OCI-LY1 (cell line): ENCODE measurements at regions not wholly inside any gene's neighbourhood (a gene's known extent, or its start where the extent isn't known, plus 50 kb on each side); places are given as distances from the start of the nearest gene placed in this dataset.

Experiments used
- H2AFZ ChIP-seq: fragments of 200-600 bp; sonication (generic), shearing (Covaris generic); 2 replicates; pipeline ENCODE4 v1.6.0; 2014; ENCODE audit warnings: antibody characterized with exemption, mild to moderate bottlenecking, low read length
- H3F3A ChIP-seq: fragments of 200-600 bp; sonication (generic), shearing (Covaris generic); 2 replicates; pipeline ENCODE4 v1.6.0; 2014; ENCODE audit warnings: mild to moderate bottlenecking, antibody characterized with exemption, low read length, moderate library complexity; ENCODE audit not compliant: insufficient read depth
- H3K27ac ChIP-seq: fragments of 200-600 bp; sonication (generic); 2 replicates; pipeline ENCODE4 v1.5.1; 2014; ENCODE audit warnings: low read length, mixed run types, mild to moderate bottlenecking, low read depth; ENCODE audit not compliant: poor library complexity, severe bottlenecking
- H3K27me3 ChIP-seq: fragments of 200-600 bp; sonication (generic); 2 replicates; pipeline ENCODE4 v1.6.0; 2014; ENCODE audit warnings: antibody characterized with exemption, mild to moderate bottlenecking, low read length, moderate library complexity; ENCODE audit not compliant: insufficient read depth
- H3K36me3 ChIP-seq: fragments of 200-600 bp; sonication (generic); 2 replicates; pipeline ENCODE4 v1.6.1; 2014; ENCODE audit warnings: mild to moderate bottlenecking, antibody characterized with exemption, low read length, moderate library complexity, mixed read lengths; ENCODE audit not compliant: insufficient read depth
- H3K4me1 ChIP-seq: fragments of 200-600 bp; sonication (generic); 2 replicates; pipeline ENCODE4 v1.5.1; 2014; ENCODE audit warnings: mild to moderate bottlenecking, low read length, moderate library complexity; ENCODE audit not compliant: insufficient read depth, severe bottlenecking
- H3K4me2 ChIP-seq: fragments of 200-600 bp; sonication (generic), shearing (Covaris generic); 2 replicates; pipeline ENCODE4 v1.6.1; 2014; ENCODE audit warnings: low read length
- H3K4me3 ChIP-seq: fragments of 200-600 bp; sonication (generic); 2 replicates; pipeline ENCODE4 v1.5.1; 2014; ENCODE audit warnings: low read length, low read depth, mild to moderate bottlenecking, mixed read lengths; ENCODE audit not compliant: poor library complexity, severe bottlenecking
- H3K79me2 ChIP-seq: fragments of 200-600 bp; shearing (Covaris generic); 2 replicates; pipeline ENCODE4 v1.6.1; 2016; ENCODE audit warnings: mixed run types, low read length, mixed read lengths; ENCODE audit not compliant: insufficient read depth
- H3K9ac ChIP-seq: fragments of 200-600 bp; sonication (generic), shearing (Covaris generic); 2 replicates; pipeline ENCODE4 v1.6.1; 2014; ENCODE audit warnings: mild to moderate bottlenecking, low read length, mixed read lengths
- H3K9me2 ChIP-seq: fragments of 200-600 bp; sonication (generic), shearing (Covaris generic); 2 replicates; pipeline ENCODE4 v1.6.1; 2014; ENCODE audit warnings: low read depth, mild to moderate bottlenecking, low read length, mixed read lengths
- H3K9me3 ChIP-seq: fragments of 200-600 bp; shearing (Covaris generic); 2 replicates; pipeline ENCODE4 v1.6.1; 2014; ENCODE audit warnings: low read length, mixed read lengths
- H4K20me1 ChIP-seq: fragments of 200-600 bp; sonication (generic), shearing (Covaris generic); 2 replicates; pipeline ENCODE4 v1.6.0; 2016; ENCODE audit warnings: mild to moderate bottlenecking, low read length; ENCODE audit not compliant: insufficient read depth
- EZH2 ChIP-seq: fragments of 200-600 bp; sonication (generic), shearing (Covaris generic); IDR thresholded peaks from 2 replicates; pipeline ENCODE4 v1.8.0; 2017; ENCODE audit warnings: borderline replicate concordance, mixed run types, mild to moderate bottlenecking, antibody characterized with exemption, low read length, moderate library complexity, mixed read lengths
- TF ChIP-seq, protein P1 (sequence below): fragments of 200-600 bp; sonication (generic), shearing (Covaris generic); IDR thresholded peaks from 2 replicates; pipeline ENCODE4 v1.5.1; 2017; ENCODE audit warnings: mild to moderate bottlenecking, antibody characterized with exemption, low read length, moderate library complexity, mixed read lengths

DNA sequence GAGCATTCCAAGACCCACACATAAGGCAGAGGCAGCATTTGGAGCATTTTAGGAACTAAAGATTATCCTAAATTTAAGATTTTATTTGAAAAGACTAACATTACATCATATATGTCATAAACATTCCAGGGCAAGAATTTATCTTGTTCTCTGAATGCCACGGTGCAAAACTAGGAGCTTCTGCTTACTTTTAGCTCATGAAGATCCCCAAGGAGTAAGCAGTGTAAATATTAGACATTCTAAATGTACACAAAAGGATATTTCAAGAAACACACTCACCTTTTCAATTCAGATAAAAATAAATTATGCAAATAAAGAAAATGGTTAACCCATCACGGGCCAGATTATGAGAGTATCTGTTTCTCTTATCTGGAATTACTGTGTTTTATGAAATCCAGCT lies 101.7 kb upstream of the ETAA1 start:
- no peak overlapping the region for H3K9ac ChIP-seq
- no peaks in the 10 kb centered on the region for H3K4me1 ChIP-seq
- no peaks in the 10 kb centered on the region for H3K9me2 ChIP-seq
- no peak overlapping the region for H3K4me3 ChIP-seq
- no peak overlapping the region for H3K27ac ChIP-seq
- H2AFZ ChIP-seq = no peak overlapping the region
- no peaks in the 10 kb centered on the region for H3K79me2 ChIP-seq
- no peaks in the 10 kb centered on the region for H3K27me3 ChIP-seq
- no peaks in the 10 kb centered on the region for H3K36me3 ChIP-seq
- H4K20me1 ChIP-seq = no peaks in the 10 kb centered on the region
- no peaks in the 10 kb centered on the region for H3K9me3 ChIP-seq
- H3K4me2 ChIP-seq = no peak overlapping the region
- no peak for TF ChIP-seq EZH2
- TF ChIP-seq, protein P1, sequence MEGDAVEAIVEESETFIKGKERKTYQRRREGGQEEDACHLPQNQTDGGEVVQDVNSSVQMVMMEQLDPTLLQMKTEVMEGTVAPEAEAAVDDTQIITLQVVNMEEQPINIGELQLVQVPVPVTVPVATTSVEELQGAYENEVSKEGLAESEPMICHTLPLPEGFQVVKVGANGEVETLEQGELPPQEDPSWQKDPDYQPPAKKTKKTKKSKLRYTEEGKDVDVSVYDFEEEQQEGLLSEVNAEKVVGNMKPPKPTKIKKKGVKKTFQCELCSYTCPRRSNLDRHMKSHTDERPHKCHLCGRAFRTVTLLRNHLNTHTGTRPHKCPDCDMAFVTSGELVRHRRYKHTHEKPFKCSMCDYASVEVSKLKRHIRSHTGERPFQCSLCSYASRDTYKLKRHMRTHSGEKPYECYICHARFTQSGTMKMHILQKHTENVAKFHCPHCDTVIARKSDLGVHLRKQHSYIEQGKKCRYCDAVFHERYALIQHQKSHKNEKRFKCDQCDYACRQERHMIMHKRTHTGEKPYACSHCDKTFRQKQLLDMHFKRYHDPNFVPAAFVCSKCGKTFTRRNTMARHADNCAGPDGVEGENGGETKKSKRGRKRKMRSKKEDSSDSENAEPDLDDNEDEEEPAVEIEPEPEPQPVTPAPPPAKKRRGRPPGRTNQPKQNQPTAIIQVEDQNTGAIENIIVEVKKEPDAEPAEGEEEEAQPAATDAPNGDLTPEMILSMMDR = no peak
- H3F3A ChIP-seq = no peaks in the 10 kb centered on the region

DNA sequence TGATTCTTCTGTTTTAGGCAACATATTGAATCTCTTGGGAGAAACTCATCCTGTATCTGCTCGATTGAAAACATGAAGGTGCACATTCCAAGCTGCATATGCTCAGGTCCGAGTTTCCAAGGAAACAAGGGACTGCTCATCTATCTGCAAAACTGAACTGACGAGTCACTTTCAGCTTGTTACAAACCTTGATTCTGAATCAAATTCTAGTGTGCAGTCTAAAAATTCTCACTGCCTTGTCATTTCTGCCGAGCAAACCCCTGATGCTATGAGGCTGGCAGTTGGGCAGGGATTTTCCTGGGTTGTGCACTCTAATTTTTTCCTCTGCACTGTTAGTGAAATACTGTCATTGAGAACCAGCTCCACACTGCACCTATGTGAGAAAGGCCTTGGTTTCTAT lies 101.3 kb upstream of the ETAA1 start:
- Histone ChIP-seq H3K36me3 (no peaks in the 10 kb centered on the region), H3K9me2 (no peaks in the 10 kb centered on the region), H3K4me3 (no peak overlapping the region), H3K4me2 (no peak overlapping the region), H3F3A (no peaks in the 10 kb centered on the region), H3K27me3 (no peaks in the 10 kb centered on the region), H3K4me1 (no peaks in the 10 kb centered on the region), H4K20me1 (no peaks in the 10 kb centered on the region), H3K79me2 (no peaks in the 10 kb centered on the region), H3K27ac (no peak overlapping the region), H2AFZ (no peak overlapping the region), H3K9ac (no peak overlapping the region), H3K9me3 (no peaks in the 10 kb centered on the region)
- TF ChIP-seq EZH2 = no peak
- TF ChIP-seq, protein P1 = no peak

DNA sequence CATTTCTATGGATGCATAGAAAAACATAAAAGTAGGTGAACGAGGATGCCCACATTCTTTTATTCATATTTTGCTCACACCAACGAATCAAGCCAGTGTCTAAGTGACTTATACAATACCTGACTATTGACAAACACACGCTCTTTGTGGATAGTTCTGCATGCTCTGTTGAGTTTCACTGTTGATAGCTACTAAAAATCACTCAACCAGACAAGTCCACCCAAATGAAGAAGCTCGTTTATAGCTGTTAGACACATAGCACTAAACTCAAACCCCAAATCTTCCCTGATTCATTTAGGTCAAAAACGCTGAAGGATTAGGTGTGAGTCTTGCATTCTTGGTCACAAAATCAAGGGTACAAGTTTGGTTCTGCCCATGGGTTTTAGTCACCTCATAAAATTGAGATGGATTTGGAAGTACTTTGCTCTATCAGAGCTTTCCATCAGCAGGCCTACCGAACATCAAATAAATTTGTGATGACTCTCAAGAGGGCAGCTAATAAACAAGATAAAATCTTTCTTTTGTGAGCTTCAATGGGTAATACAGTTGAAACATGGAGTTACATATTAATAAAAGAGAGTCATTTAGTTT lies 92.7 kb upstream of the ETAA1 start:
- Histone ChIP-seq H3F3A (no peaks in the 10 kb centered on the region), H3K9ac (no peak overlapping the region), H3K9me2 (no peaks in the 10 kb centered on the region), H3K4me3 (no peak overlapping the region), H3K27me3 (no peaks in the 10 kb centered on the region), H4K20me1 (no peaks in the 10 kb centered on the region), H3K27ac (no peak overlapping the region), H3K4me1 (no peaks in the 10 kb centered on the region), H2AFZ (no peak overlapping the region), H3K79me2 (no peaks in the 10 kb centered on the region), H3K9me3 (no peaks in the 10 kb centered on the region), H3K36me3 (no peaks in the 10 kb centered on the region), H3K4me2 (no peak overlapping the region)
- TF ChIP-seq, protein P1 = no peak
- TF ChIP-seq EZH2 = no peak
